MCF 10A (cell line): ENCODE measurements at regions not wholly inside any gene's neighbourhood (a gene's known extent, or its start where the extent isn't known, plus 50 kb on each side); places are given as distances from the start of the nearest gene placed in this dataset.
"Not testable (repeated sequence)": the region's sequence is repeated elsewhere in the genome, so short reads cannot be mapped to it uniquely, and the experiment has no call there.

Source experiments
- BruUV-seq: library from RNA; stranded (reverse); fragments of 400-500 nt; replicated peaks from 2 replicates; lab custom pipeline; 2021; lab: Mats Ljungman, UMichigan
- CTCF ChIA-PET: fragments of 300-600 bp; sonication (Branson Sonifier 250); formaldehyde crosslinking; extraction: SDS; loops from one replicate; lab custom pipeline; 2021; ENCODE audit warnings: antibody characterized with exemption, inconsistent platforms; lab: Yijun Ruan, JAX
- POLR2A ChIA-PET: fragments of 300-600, 350-650 bp; sonication (Branson Sonifier 250); formaldehyde crosslinking; extraction: SDS; loops from one replicate; lab custom pipeline; 2020; ENCODE audit warnings: antibody characterized with exemption, inconsistent platforms; lab: Yijun Ruan, JAX
- DNase-seq: peaks from one replicate; pipeline ENCODE4 v3.0.0-alpha.2; 2018; ENCODE audit not compliant: unreplicated experiment
- H3K27ac Mint-ChIP-seq: one replicate; pipeline ENCODE4 v1.8.0; 2022; ENCODE audit warnings: mild to moderate bottlenecking, low read depth, mixed read lengths; ENCODE audit not compliant: unreplicated experiment
- H3K27me3 Mint-ChIP-seq: one replicate; pipeline ENCODE4 v1.8.0; 2022; ENCODE audit warnings: mixed read lengths; ENCODE audit not compliant: insufficient read depth, unreplicated experiment
- H3K36me3 Mint-ChIP-seq: one replicate; pipeline ENCODE4 v1.8.0; 2022; ENCODE audit warnings: mild to moderate bottlenecking, moderate library complexity, mixed read lengths; ENCODE audit not compliant: insufficient read depth, unreplicated experiment
- H3K4me1 Mint-ChIP-seq: one replicate; pipeline ENCODE4 v1.8.0; 2022; ENCODE audit warnings: mixed read lengths; ENCODE audit not compliant: insufficient read depth, unreplicated experiment
- H3K4me3 Mint-ChIP-seq: one replicate; pipeline ENCODE4 v1.8.0; 2022; ENCODE audit warnings: mild to moderate bottlenecking, moderate library complexity, mixed read lengths; ENCODE audit not compliant: unreplicated experiment
- H3K9me3 Mint-ChIP-seq: one replicate; pipeline ENCODE4 v1.8.0; 2022; ENCODE audit warnings: mixed read lengths; ENCODE audit not compliant: unreplicated experiment
- intact Hi-C: fragments of 100-400 bp; cut with micrococcal nuclease; formaldehyde crosslinking; loops from 2 replicates; pipeline ENCODE4 v1.14.1; 2022
- TF ChIP-seq, protein P1 (sequence below): fragments of 200-600 bp; IDR thresholded peaks from one replicate; pipeline ENCODE4 v1.8.0; 2022; ENCODE audit warnings: antibody characterized with exemption, mild to moderate bottlenecking; ENCODE audit not compliant: unreplicated experiment

DNA sequence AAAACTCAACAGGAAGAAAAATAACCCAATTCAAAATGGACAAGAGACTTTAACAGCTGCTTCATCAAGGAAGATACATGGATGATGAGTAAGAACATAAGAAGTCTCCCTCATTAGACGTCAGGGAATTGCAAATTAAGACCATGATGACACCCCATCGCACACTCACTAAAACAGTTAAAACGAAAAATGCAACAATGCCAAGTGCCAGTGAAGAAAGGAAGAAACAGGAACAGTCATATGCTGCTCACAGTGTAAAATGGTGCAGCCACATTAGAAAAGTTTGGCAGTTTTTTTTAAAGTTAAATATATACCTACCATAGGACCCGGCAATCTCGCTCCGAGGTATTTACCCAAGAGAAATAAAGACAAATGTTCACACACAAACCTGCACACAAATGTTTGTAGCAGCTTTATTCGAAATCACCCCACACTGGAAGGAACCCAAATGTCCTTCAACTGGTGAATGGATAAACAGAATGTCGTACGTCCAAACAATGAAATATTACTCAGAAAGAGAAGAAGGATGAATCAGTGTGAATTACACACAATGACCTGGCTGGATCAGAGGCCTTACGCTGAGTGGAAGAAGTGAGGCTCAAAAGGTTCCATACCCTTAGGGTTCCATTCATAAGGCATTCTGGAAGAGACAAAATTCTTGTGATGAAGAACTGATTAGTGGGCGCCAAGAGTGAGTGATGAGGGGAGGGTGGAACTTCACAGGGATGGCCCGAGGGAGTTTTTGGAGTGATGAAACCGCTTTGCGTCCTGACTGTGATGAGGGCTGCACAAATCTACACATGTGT is 110.3 kb downstream of the C16orf95 start:
- Mint-ChIP-seq H3K27me3 (no peaks in the 10 kb centered on the region), H3K36me3 (no peaks in the 10 kb centered on the region), H3K4me3 (no peak overlapping the region), H3K9me3 (no peaks in the 10 kb centered on the region), H3K4me1 (peaks cover 28% of the 10 kb centered on the region), H3K27ac (peak overlapping the region; percentile 47)
- peak; percentile 85 for DNase-seq
- POLR2A ChIA-PET: interaction anchor here (0.6 to 1.8 kb wide), 9 partner anchors 9 to 642 kb away, joined by 3 to 16 read pairs (median 3); partner anchors contain the start of gene C16orf95
- no TSS peak for BruUV-seq
- intact Hi-C loops: loop anchor here (1.0 kb wide), 1 partner anchor 71 kb away; no protein-coding TSS in a partner anchor
- TF ChIP-seq, protein P1, sequence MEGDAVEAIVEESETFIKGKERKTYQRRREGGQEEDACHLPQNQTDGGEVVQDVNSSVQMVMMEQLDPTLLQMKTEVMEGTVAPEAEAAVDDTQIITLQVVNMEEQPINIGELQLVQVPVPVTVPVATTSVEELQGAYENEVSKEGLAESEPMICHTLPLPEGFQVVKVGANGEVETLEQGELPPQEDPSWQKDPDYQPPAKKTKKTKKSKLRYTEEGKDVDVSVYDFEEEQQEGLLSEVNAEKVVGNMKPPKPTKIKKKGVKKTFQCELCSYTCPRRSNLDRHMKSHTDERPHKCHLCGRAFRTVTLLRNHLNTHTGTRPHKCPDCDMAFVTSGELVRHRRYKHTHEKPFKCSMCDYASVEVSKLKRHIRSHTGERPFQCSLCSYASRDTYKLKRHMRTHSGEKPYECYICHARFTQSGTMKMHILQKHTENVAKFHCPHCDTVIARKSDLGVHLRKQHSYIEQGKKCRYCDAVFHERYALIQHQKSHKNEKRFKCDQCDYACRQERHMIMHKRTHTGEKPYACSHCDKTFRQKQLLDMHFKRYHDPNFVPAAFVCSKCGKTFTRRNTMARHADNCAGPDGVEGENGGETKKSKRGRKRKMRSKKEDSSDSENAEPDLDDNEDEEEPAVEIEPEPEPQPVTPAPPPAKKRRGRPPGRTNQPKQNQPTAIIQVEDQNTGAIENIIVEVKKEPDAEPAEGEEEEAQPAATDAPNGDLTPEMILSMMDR: no peak
- CTCF ChIA-PET: interaction anchor here (0.6 to 2.2 kb wide), 4 partner anchors 55 to 643 kb away, joined by 3 to 11 read pairs (median 6); no protein-coding TSS in a partner anchor

DNA sequence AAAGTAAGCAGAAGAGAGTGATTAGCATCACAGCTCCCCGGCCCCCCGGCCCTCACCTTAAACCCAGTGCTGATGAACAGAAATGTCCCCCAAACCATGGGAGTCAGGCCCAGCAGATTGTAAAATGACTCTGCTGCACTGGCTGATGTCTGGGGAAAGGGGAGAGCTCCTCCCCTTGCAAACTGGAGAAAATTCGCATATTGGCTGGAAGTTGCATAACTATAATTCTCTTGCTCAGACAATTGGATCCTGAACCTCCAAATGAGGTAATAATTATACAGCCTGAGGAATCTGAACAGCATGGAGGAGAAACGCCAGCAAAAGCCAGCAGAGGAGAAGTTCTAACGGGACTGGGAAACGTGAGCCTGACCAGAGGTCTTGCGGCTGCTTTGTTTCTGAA is 109.7 kb downstream of the C16orf95 start:
- DNase-seq: peak; percentile 76
- Mint-ChIP-seq H3K4me3 (no peak overlapping the region), H3K9me3 (no peaks in the 10 kb centered on the region), H3K27ac (peak overlapping the region; percentile 47), H3K4me1 (peaks cover 27% of the 10 kb centered on the region), H3K36me3 (no peaks in the 10 kb centered on the region), H3K27me3 (no peaks in the 10 kb centered on the region)
- BruUV-seq: no TSS peak
- POLR2A ChIA-PET: interaction anchor here (0.7 to 1.8 kb wide), 7 partner anchors 19 to 643 kb away, joined by 3 to 16 read pairs (median 3); partner anchors contain the start of gene C16orf95
- CTCF ChIA-PET: interaction anchor here (0.5 to 0.7 kb wide), 4 partner anchors 24 to 860 kb away, joined by 3 to 4 read pairs (median 3); no protein-coding TSS in a partner anchor
- TF ChIP-seq, protein P1: no peak
- intact Hi-C loops: loop anchor here (1.0 kb wide), 1 partner anchor 71 kb away; no protein-coding TSS in a partner anchor

DNA sequence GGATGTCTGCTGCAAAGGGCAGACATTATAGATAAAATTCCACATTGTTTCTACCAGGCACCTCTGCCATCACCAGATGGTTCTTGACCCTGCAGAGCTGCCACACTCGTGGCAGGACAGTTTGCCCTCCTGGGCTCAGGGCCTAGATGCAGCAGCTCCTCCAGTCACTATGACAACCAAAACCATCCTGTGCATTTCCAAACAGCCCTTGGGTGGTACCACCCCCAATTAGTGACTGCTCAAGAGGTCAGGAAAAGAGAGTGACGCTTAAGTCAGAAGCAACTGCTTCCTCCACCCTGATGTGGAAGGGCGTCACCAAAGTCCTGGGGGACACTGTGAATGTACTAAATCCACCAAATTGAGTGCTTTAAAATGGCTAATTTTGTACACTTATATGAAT is 109.2 kb downstream of the C16orf95 start:
- Mint-ChIP-seq H3K9me3 (no peaks in the 10 kb centered on the region), H3K36me3 (no peaks in the 10 kb centered on the region), H3K4me3 (no peak overlapping the region), H3K27ac (no peak overlapping the region), H3K27me3 (no peaks in the 10 kb centered on the region), H3K4me1 (peaks cover 27% of the 10 kb centered on the region)
- ChIA-PET POLR2A (interaction anchor here (0.8 to 1.8 kb wide), 6 partner anchors 19 to 643 kb away, joined by 3 to 16 read pairs (median 4); partner anchors contain the start of gene C16orf95), CTCF (interaction anchor here (0.5 to 0.7 kb wide), 3 partner anchors 25 to 860 kb away, joined by 3 to 4 read pairs (median 3); no protein-coding TSS in a partner anchor)
- BruUV-seq: no TSS peak
- no peak for DNase-seq
- TF ChIP-seq, protein P1: no peak
- intact Hi-C loops: loop anchor here (1.0 kb wide), 1 partner anchor 70 kb away; no protein-coding TSS in a partner anchor

DNA sequence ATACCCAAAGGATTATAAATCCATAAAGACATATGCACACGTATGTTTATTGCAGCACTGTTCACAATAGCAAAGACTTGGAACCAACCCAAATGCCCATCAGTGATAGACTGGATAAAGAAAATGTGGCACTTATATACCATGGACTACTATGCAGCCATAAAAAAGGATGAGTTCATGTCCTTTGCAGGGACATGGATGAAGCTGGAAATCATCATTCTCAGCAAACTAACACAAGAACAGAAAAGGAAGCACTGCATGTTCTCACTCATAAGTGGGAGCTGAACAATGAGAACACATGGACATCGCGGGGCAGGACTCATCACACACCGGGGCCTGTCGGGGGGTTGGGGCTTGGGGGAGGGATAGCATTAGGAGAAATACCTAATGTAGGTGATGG is 108.2 kb downstream of the C16orf95 start:
- BruUV-seq, CTCF ChIA-PET, H3K27me3 Mint-ChIP-seq, H3K4me3 Mint-ChIP-seq, H3K36me3 Mint-ChIP-seq, H3K9me3 Mint-ChIP-seq, H3K27ac Mint-ChIP-seq, intact Hi-C loops, DNase-seq, POLR2A ChIA-PET: not testable (repeated sequence)
- peaks cover 22% of the 10 kb centered on the region for H3K4me1 Mint-ChIP-seq
